SK-N-SH treated with all-trans-retinoic acid at 6 μM for 48 hours (cell line): ENCODE measurements at regions not wholly inside any gene's neighbourhood (a gene's known extent, or its start where the extent isn't known, plus 50 kb on each side); places are given as distances from the start of the nearest gene placed in this dataset.
"Not testable (repeated sequence)": the region's sequence is repeated elsewhere in the genome, so short reads cannot be mapped to it uniquely, and the experiment has no call there.

Source experiments
- ATAC-seq: fragments of 200-7000 bp; cut with Tn5 transposase; 3 replicates; pipeline ENCODE4 v1.9.1; 2020; ENCODE audit warnings: mild to moderate bottlenecking, moderate library complexity
- ARNTL ChIP-seq: fragments of 450-650 bp; formaldehyde crosslinking; IDR thresholded peaks from 2 replicates; pipeline ENCODE4 v1.5.0; 2020; ENCODE audit warnings: low read depth, mild to moderate bottlenecking, moderate library complexity, borderline replicate concordance
- BACH2 ChIP-seq: fragments of 250-450 bp; sonication (Bioruptor Pico); IDR thresholded peaks from 2 replicates; pipeline ENCODE4 v1.9.0; 2021; ENCODE audit warnings: mild to moderate bottlenecking, borderline replicate concordance
- CREB5 ChIP-seq: fragments of 250-450 bp; sonication (Bioruptor Pico); IDR thresholded peaks from 2 replicates; pipeline ENCODE4 v1.5.1; 2020; ENCODE audit warnings: low read depth, mild to moderate bottlenecking, moderate library complexity
- CSDC2 ChIP-seq: fragments of 250-450 bp; sonication (Bioruptor Pico); IDR thresholded peaks from 2 replicates; pipeline ENCODE4 v1.5.0; 2020; ENCODE audit warnings: mild to moderate bottlenecking, moderate library complexity
- CSRNP3 ChIP-seq: fragments of 250-450 bp; sonication (Bioruptor Pico); IDR thresholded peaks from 2 replicates; pipeline ENCODE4 v1.5.1; 2021; ENCODE audit warnings: mild to moderate bottlenecking, moderate library complexity
- GLIS3 ChIP-seq: fragments of 250-450 bp; sonication (Bioruptor Pico); IDR thresholded peaks from 2 replicates; pipeline ENCODE4 v1.5.0; 2020; ENCODE audit warnings: mild to moderate bottlenecking, moderate library complexity
- ISL1 ChIP-seq: fragments of 250-450 bp; sonication (Bioruptor Pico); IDR thresholded peaks from 2 replicates; pipeline ENCODE4 v2.1.2; 2022; ENCODE audit warnings: mild to moderate bottlenecking, moderate library complexity
- OSR1 ChIP-seq: fragments of 250-450 bp; sonication (Bioruptor Pico); IDR thresholded peaks from 2 replicates; pipeline ENCODE4 v1.8.0; 2022; ENCODE audit warnings: moderate library complexity, mild to moderate bottlenecking, inconsistent platforms
- PATZ1 ChIP-seq: fragments of 250-450 bp; sonication (Bioruptor Pico); IDR thresholded peaks from 2 replicates; pipeline ENCODE4 v1.8.0; 2020; ENCODE audit warnings: mild to moderate bottlenecking, moderate library complexity, borderline replicate concordance
- POU6F1 ChIP-seq: fragments of 250-450 bp; sonication (Bioruptor Pico); IDR thresholded peaks from 2 replicates; pipeline ENCODE4 v1.8.0; 2021; ENCODE audit warnings: low read depth, mild to moderate bottlenecking, moderate library complexity, borderline replicate concordance
- PPARA ChIP-seq: fragments of 250-450 bp; sonication (Bioruptor Pico); IDR thresholded peaks from 2 replicates; pipeline ENCODE4 v1.5.0; 2020; ENCODE audit warnings: mild to moderate bottlenecking, borderline replicate concordance
- SNAI2 ChIP-seq: fragments of 250-450 bp; sonication (Bioruptor Pico); IDR thresholded peaks from 2 replicates; pipeline ENCODE4 v1.5.0; 2020; ENCODE audit warnings: mild to moderate bottlenecking, moderate library complexity
- TOX ChIP-seq: fragments of 250-450 bp; sonication (Bioruptor Pico); IDR thresholded peaks from 2 replicates; pipeline ENCODE4 v1.8.0; 2021; ENCODE audit warnings: mild to moderate bottlenecking, moderate library complexity, borderline replicate concordance
- TSHZ2 ChIP-seq: fragments of 250-450 bp; sonication (Bioruptor Pico); IDR thresholded peaks from 2 replicates; pipeline ENCODE4 v1.5.0; 2020; ENCODE audit warnings: mild to moderate bottlenecking, moderate library complexity
- ZC3H10 ChIP-seq: fragments of 250-450 bp; sonication (Bioruptor Pico); IDR thresholded peaks from 2 replicates; pipeline ENCODE4 v1.5.1; 2021; ENCODE audit warnings: mild to moderate bottlenecking, moderate library complexity
- ZFP3 ChIP-seq: fragments of 250-450 bp; sonication (Bioruptor Pico); IDR thresholded peaks from 2 replicates; pipeline ENCODE4 v1.5.0; 2020; ENCODE audit warnings: mild to moderate bottlenecking, moderate library complexity
- ZFP30 ChIP-seq: fragments of 450-650 bp; formaldehyde crosslinking; IDR thresholded peaks from 2 replicates; pipeline ENCODE4 v1.5.0; 2022; ENCODE audit warnings: mild to moderate bottlenecking, moderate library complexity
- ZNF70 ChIP-seq: fragments of 450-650 bp; formaldehyde crosslinking; IDR thresholded peaks from 2 replicates; pipeline ENCODE4 v1.5.0; 2020; ENCODE audit warnings: mild to moderate bottlenecking, moderate library complexity
- ZNF8 ChIP-seq: fragments of 450-650 bp; formaldehyde crosslinking; IDR thresholded peaks from 2 replicates; pipeline ENCODE4 v1.5.0; 2020; ENCODE audit warnings: mild to moderate bottlenecking, moderate library complexity

- no peak for ATAC-seq
- TF ChIP-seq TOX (no peak), SNAI2 (CRISPR knock-in tag) (no peak), CSDC2 (CRISPR knock-in tag) (no peak), CSRNP3 (CRISPR knock-in tag) (no peak), ZNF8 (CRISPR knock-in tag) (no peak), ARNTL (CRISPR knock-in tag) (no peak), PPARA (CRISPR knock-in tag) (no peak), ZFP3 (no peak), PATZ1 (CRISPR knock-in tag) (no peak), ZFP30 (no peak), ZNF70 (CRISPR knock-in tag) (no peak)
Measured at GRCh38 chr1:182301467-182302198, 90.0 kb downstream of the GLUL start.

GRCh38 chr1:182301026-182301436, 90.6 kb downstream of the GLUL start:
- TF ChIP-seq ZNF8 (CRISPR knock-in tag): no peak
- no peak for TF ChIP-seq GLIS3 (CRISPR knock-in tag)
- no peak for TF ChIP-seq ZC3H10 (CRISPR knock-in tag)
- no peak for TF ChIP-seq ISL1
- no peak for TF ChIP-seq PPARA (CRISPR knock-in tag)
- no peak for TF ChIP-seq ZFP3
- TF ChIP-seq ZNF70 (CRISPR knock-in tag): no peak
- no peak for TF ChIP-seq OSR1 (CRISPR knock-in tag)
- no peak for TF ChIP-seq CREB5 (CRISPR knock-in tag)
- TF ChIP-seq POU6F1 (CRISPR knock-in tag): no peak
- TF ChIP-seq TSHZ2 (CRISPR knock-in tag): no peak
- ATAC-seq: no peak

- ATAC-seq: no peak
- TF ChIP-seq ZFP3 (no peak), ZFP30 (no peak), ZNF70 (CRISPR knock-in tag) (no peak), POU6F1 (CRISPR knock-in tag) (no peak), ISL1 (no peak), BACH2 (CRISPR knock-in tag) (no peak), ARNTL (CRISPR knock-in tag) (no peak)
Measured at GRCh38 chr1:182299728-182300616, 91.6 kb downstream of the GLUL start.

GRCh38 chr1:182299054-182299727, 92.4 kb downstream of the GLUL start:
- not testable (repeated sequence) for ATAC-seq
